GM12873 (cell line): ENCODE measurements at regions not wholly inside any gene's neighbourhood (a gene's known extent, or its start where the extent isn't known, plus 50 kb on each side); places are given as distances from the start of the nearest gene placed in this dataset.

Experiments
- CTCF ChIP-seq: IDR thresholded peaks from 2 replicates; pipeline ENCODE4 v1.5.1; 2012; ENCODE audit warnings: low read depth, mild to moderate bottlenecking, moderate library complexity, low read length, control low read depth; ENCODE audit not compliant: insufficient read depth; ENCODE audit errors: missing control alignments

GRCh38 chr13:33340631-33341030 is 55.1 kb upstream of the STARD13 start:
- TF ChIP-seq CTCF, result no peak

GRCh38 chr13:33341861-33342452 is 56.4 kb upstream of the STARD13 start:
- no peak for TF ChIP-seq CTCF

GRCh38 chr13:33345842-33346241 is 60.3 kb upstream of the STARD13 start:
- TF ChIP-seq CTCF, result no peak

- TF ChIP-seq CTCF, result no peak
Measured at GRCh38 chr13:33347861-33348260, 62.3 kb upstream of the STARD13 start.

GRCh38 chr13:33348366-33348765 is 62.8 kb upstream of the STARD13 start:
- no peak for TF ChIP-seq CTCF

GRCh38 chr13:33349288-33349985 is 63.9 kb upstream of the STARD13 start:
- no peak for TF ChIP-seq CTCF

- no peak for TF ChIP-seq CTCF
Measured at GRCh38 chr13:33349986-33350826, 64.7 kb upstream of the STARD13 start.
